ENCODE measurements at regions not wholly inside any gene's neighbourhood (a gene's known extent, or its start where the extent isn't known, plus 50 kb on each side); places are given as distances from the start of the nearest gene placed in this dataset.

DNA sequence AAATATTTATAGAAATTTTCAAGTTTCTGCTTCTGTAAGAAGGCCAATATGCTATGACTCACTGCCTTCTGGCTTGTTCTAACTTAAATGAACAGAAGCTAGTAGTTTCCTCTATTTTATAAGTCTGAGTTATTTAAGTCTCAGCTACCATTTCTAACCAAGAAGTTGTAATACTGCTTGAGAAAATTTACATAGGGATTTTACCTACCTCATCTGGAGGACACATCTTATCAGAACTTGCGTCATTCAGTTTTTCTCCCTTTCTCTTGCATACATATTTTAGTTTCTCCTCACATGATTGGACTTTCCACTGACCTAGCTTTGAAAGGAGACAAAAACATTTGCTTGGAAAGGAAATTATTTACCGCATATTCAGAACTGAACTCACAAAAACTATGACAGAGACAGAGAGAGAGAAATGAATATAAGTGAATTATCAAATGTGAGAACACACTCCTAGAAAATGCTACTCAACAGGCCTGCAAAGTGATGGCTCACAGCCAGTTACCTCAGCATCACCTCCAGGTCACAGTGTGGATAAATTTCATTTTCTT lies 81.1 kb upstream of the CD302 start (continued):
- TF ChIP-seq HDAC6 (IDR thresholded peaks at IDR 0.05; ENCODE audit: unreplicated experiment), result no peak
- TF ChIP-seq PAX8 (IDR thresholded peaks at IDR 0.05), result no peak
- TF ChIP-seq GABPA (IDR thresholded peaks at IDR 0.05; ENCODE audit: low read depth), result peak; percentile 42; the same call in 1 of the 2 replicates
- TF ChIP-seq, protein P1, sequence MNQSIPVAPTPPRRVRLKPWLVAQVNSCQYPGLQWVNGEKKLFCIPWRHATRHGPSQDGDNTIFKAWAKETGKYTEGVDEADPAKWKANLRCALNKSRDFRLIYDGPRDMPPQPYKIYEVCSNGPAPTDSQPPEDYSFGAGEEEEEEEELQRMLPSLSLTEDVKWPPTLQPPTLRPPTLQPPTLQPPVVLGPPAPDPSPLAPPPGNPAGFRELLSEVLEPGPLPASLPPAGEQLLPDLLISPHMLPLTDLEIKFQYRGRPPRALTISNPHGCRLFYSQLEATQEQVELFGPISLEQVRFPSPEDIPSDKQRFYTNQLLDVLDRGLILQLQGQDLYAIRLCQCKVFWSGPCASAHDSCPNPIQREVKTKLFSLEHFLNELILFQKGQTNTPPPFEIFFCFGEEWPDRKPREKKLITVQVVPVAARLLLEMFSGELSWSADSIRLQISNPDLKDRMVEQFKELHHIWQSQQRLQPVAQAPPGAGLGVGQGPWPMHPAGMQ (IDR thresholded peaks at IDR 0.05; ENCODE audit: borderline replicate concordance), result no peak
- TF ChIP-seq HDAC2 (IDR thresholded peaks at IDR 0.05), result no peak
- no peak for TF ChIP-seq MYB (IDR thresholded peaks at IDR 0.05; ENCODE audit: borderline replicate concordance, low read depth, low read length)
- TF ChIP-seq CREM (IDR thresholded peaks at IDR 0.05; ENCODE audit: low read depth), result peak; percentile 84
- TF ChIP-seq RFX5 (IDR thresholded peaks at IDR 0.05; ENCODE audit: low read depth, low read length), result no peak
- peak; percentile 39; the same call in 1 of the 2 replicates for TF ChIP-seq MEF2A (IDR thresholded peaks at IDR 0.05; ENCODE audit: insufficient read depth, low read depth, low read length)
- no peak for TF ChIP-seq RCOR1 (conservative IDR thresholded peaks at IDR 0.05; ENCODE audit: low read depth, low read length)
- TF ChIP-seq ASH2L (IDR thresholded peaks at IDR 0.05; ENCODE audit: borderline replicate concordance, low read depth), result peak; percentile 54; the same call in 1 of the 2 replicates
- peak; percentile 46; the same call in 1 of the 2 replicates for TF ChIP-seq RAD51 (IDR thresholded peaks at IDR 0.05)
- TF ChIP-seq ZBED1 (IDR thresholded peaks at IDR 0.05; ENCODE audit: borderline replicate concordance), result peak; percentile 74; the same call in 1 of the 2 replicates
- no peak for TF ChIP-seq NR2C2 (IDR thresholded peaks at IDR 0.05; ENCODE audit: borderline replicate concordance, control insufficient read depth, insufficient read length, low read depth)
- TF ChIP-seq TBL1XR1 (IDR thresholded peaks at IDR 0.05; ENCODE audit: low read depth, low read length), result 0 out of 2 replicates have a peak, but pooled peaks have one; percentile 27
- TF ChIP-seq, protein P2, sequence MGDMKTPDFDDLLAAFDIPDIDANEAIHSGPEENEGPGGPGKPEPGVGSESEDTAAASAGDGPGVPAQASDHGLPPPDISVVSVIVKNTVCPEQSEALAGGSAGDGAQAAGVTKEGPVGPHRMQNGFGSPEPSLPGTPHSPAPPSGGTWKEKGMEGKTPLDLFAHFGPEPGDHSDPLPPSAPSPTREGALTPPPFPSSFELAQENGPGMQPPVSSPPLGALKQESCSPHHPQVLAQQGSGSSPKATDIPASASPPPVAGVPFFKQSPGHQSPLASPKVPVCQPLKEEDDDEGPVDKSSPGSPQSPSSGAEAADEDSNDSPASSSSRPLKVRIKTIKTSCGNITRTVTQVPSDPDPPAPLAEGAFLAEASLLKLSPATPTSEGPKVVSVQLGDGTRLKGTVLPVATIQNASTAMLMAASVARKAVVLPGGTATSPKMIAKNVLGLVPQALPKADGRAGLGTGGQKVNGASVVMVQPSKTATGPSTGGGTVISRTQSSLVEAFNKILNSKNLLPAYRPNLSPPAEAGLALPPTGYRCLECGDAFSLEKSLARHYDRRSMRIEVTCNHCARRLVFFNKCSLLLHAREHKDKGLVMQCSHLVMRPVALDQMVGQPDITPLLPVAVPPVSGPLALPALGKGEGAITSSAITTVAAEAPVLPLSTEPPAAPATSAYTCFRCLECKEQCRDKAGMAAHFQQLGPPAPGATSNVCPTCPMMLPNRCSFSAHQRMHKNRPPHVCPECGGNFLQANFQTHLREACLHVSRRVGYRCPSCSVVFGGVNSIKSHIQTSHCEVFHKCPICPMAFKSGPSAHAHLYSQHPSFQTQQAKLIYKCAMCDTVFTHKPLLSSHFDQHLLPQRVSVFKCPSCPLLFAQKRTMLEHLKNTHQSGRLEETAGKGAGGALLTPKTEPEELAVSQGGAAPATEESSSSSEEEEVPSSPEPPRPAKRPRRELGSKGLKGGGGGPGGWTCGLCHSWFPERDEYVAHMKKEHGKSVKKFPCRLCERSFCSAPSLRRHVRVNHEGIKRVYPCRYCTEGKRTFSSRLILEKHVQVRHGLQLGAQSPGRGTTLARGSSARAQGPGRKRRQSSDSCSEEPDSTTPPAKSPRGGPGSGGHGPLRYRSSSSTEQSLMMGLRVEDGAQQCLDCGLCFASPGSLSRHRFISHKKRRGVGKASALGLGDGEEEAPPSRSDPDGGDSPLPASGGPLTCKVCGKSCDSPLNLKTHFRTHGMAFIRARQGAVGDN (IDR thresholded peaks at IDR 0.05), result 0 out of 2 replicates have a peak, but pooled peaks have one; percentile 29
- peak; percentile 74; the same call in 1 of the 2 replicates for TF ChIP-seq PML (IDR thresholded peaks at IDR 0.05; ENCODE audit: low read length)
- peak; percentile 68 for TF ChIP-seq RELA (IDR thresholded peaks at IDR 0.05; ENCODE audit: borderline replicate concordance, partially characterized antibody)
- TF ChIP-seq SMARCA5 (IDR thresholded peaks at IDR 0.05), result no peak
- TF ChIP-seq KLF5 (IDR thresholded peaks at IDR 0.05; ENCODE audit: partially characterized antibody), result peak; percentile 58
- TF ChIP-seq, protein P3, sequence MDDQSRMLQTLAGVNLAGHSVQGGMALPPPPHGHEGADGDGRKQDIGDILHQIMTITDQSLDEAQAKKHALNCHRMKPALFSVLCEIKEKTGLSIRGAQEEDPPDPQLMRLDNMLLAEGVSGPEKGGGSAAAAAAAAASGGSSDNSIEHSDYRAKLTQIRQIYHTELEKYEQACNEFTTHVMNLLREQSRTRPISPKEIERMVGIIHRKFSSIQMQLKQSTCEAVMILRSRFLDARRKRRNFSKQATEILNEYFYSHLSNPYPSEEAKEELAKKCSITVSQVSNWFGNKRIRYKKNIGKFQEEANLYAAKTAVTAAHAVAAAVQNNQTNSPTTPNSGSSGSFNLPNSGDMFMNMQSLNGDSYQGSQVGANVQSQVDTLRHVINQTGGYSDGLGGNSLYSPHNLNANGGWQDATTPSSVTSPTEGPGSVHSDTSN (IDR thresholded peaks at IDR 0.05; ENCODE audit: insufficient replicate concordance, low read depth, low read length), result no peak
- 0 out of 2 replicates have a peak, but pooled peaks have one; percentile 26 for TF ChIP-seq EED (IDR thresholded peaks at IDR 0.05; ENCODE audit: low read depth)
- TF ChIP-seq POU2F2 (IDR thresholded peaks at IDR 0.05; ENCODE audit: borderline replicate concordance, low read depth, low read length), result peak; percentile 57; the same call in 1 of the 3 replicates
- TF ChIP-seq CHD1 (IDR thresholded peaks at IDR 0.05; ENCODE audit: low read depth, low read length), result no peak
- TF ChIP-seq, protein P4, sequence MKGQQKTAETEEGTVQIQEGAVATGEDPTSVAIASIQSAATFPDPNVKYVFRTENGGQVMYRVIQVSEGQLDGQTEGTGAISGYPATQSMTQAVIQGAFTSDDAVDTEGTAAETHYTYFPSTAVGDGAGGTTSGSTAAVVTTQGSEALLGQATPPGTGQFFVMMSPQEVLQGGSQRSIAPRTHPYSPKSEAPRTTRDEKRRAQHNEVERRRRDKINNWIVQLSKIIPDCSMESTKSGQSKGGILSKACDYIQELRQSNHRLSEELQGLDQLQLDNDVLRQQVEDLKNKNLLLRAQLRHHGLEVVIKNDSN (IDR thresholded peaks at IDR 0.05; ENCODE audit: borderline replicate concordance, extremely low read length, insufficient read depth, low read depth, low read length), result no peak
- TF ChIP-seq ESRRA (IDR thresholded peaks at IDR 0.05; ENCODE audit: low read length), result no peak

Data from GM12878 (cell line).